Hematopoietic multipotent progenitor cell treated with erythropoietin and hydrocortisone succinate and interleukin-3 and kit ligand, for 15 days (in vitro differentiated cells): ENCODE measurements at regions not wholly inside any gene's neighbourhood (a gene's known extent, or its start where the extent isn't known, plus 50 kb on each side); places are given as distances from the start of the nearest gene placed in this dataset.

Experiments
- DNase-seq: peaks from one replicate; pipeline ENCODE4 v3.0.0-alpha.2; 2015; ENCODE audit warnings: low spot score

- no peak for DNase-seq
These were observed 734.3 kb upstream of the POT1 start for GRCh38 chr7:125663961-125664360.

GRCh38 chr7:125661677-125662076 lies 732.1 kb upstream of the POT1 start:
- no peak for DNase-seq

DNA sequence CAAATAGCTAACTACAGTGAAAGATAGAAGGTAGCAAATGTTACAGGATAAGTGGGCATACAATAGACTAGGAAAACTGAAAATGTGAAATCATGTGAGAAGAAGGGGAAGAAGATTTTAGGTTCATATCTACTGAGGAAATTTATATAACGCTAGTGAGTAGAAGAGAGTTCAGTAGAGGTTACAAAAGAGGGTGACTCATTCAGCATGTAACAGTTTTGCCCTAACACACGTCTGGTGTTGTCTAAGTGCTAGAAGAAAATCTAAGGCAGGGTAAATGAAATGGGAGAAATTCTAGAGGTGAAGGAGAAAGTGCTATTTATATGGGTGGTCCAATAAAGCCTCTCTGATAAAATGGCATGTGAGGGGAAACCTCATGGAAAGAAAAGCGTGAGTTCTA lies 731.4 kb upstream of the POT1 start:
- no peak for DNase-seq

DNA sequence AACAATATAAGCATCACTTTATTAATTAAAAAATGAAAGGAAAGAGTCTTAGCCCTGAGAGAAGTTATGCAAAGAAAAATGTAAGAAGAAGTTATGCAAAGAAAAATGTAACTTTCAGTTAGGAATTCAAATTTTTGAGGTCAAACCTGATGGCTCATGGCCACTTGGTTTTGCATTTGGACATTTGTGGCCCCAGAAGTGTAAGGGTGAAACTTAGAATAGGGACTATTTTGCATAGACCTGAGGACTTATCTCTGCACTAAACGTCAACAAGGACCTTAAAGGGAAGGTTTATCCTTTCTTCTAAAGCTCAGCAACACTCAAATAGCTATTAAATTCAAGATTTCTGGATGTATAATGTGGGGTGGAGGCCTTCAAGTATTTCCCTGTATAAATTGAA lies 724.5 kb upstream of the POT1 start:
- DNase-seq = no peak

DNA sequence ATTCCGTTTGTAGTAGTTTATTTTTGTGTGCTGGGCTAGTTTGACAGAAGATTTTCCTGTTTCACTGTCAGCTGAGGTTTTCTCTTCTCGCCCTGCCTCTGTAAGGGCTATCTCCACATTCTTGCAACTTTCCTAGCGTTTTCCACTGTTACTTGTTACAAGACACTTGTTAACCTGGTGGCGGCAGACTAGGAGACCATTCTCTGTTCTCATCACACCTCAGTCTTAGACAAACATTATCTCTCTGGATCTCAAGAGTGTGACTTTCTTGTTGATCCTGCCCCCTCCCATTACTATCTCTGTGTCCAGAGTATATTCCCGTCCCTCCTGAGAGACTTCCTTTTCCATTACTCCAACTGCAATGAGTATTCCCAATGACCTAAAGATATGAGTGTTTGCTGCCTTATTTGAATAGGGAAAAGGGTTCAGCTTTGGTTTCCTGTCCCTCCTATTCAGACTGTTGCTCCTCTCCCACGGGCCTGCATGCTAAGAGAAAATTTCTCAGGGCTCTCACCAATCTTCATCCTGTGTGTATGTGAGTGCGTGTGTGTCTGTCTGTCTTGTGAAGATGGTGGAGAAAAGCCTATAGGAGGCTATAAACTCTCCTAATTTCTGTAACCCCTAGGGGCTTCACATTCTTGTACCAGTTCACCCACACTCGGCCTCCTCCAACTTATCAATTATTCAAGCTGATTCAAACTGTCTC lies 722.4 kb upstream of the POT1 start:
- no peak for DNase-seq

DNA sequence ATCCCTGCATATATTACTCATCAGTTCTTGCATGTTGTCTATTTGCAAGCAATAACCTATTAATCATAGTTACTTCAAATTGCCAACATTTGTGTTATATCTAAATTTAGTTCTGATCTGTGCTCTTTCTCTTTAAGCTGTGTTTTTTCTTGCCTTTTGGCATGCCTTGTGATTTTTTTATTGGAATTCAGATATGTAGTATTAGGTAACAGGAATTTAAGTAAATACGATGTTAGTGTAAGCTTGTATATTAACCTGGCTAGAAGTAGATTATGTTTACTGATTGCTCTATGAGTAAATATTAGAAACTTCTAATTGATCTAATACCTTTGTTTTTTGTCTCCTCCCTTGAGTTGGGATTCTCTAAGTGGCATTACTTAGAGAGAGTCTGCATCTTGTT lies 718.9 kb upstream of the POT1 start:
- DNase-seq = no peak

- no peak for DNase-seq
These were observed 716.1 kb upstream of the POT1 start for GRCh38 chr7:125645770-125646169.

DNA sequence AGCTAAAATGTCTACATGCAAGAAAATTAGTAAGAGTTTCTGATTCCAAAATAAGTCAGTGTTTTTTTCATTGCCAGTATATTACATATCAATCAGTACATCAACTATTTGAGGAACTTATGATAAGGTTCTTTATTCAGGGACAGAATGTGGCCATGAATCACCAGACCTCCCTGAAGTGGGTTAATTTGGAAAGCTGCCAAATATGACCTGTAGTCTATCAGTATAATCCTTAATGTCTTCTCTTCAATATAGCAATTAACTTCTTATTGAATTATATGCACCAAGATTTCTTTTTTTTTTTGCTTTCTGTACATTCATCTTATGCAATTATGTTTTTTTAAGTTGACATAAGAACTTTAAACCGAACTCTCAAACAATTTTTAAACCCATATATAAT lies 714.5 kb upstream of the POT1 start:
- DNase-seq = no peak

DNA sequence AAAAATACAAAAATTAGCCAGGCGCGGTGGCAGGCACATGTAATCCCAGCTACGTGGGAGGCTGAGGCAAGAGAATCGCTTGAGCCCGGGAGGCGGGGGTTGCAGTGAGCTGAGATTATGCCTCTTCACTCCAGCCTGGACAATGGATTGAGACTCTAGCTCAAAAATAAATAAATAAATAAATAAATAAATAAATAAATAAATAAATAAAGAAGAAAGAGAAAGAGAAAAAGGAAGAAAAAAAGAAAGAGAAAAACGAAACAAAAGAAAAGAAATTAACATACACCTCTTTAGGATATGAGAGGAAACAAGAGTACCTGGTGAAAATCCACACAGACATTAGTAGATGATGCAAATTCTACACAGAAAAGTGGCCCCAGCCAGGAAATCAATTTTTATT lies 713.7 kb upstream of the POT1 start:
- DNase-seq = no peak

GRCh38 chr7:125641884-125642283 lies 712.3 kb upstream of the POT1 start:
- no peak for DNase-seq

GRCh38 chr7:125636320-125636962 lies 706.8 kb upstream of the POT1 start:
- DNase-seq = no peak

DNA sequence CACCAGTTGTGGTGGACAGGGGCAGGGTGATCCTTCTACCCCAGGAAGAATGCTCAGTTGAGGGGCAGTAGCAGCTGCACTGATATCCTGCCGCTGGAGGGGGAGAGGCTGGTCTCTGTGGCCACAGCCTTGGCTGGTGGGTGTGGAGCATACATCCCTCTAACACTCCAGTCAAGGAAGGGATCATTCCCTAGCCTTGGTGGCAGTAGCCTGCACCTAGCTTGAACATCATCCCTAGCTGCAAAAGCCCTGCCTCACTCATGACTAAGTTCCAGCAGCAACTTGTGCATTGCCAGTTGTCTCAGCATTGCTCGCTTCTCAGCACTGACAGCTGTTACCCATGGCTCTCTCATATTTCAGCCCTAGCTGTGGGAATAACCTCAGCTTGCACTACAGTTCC lies 688.9 kb upstream of the POT1 start:
- no peak for DNase-seq

DNA sequence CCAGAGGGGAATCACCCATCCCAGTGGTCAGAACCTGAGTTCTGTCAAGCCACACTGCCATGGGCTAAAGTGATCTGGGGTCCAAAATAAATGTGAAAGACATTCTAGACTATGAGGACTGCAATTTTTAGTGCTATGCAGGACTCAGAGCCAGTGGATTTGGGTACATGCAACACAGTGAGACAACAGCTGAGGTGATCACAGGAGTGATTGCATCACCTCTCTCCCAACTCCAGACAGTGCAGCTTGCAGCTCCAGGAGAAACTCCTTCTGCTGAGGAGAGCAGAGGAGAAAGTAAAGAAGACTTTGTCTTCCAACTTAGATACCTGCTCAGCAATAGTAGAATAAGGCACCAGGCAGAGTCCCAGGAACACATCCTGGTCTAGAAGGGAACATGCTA lies 682.0 kb upstream of the POT1 start:
- no peak for DNase-seq

DNA sequence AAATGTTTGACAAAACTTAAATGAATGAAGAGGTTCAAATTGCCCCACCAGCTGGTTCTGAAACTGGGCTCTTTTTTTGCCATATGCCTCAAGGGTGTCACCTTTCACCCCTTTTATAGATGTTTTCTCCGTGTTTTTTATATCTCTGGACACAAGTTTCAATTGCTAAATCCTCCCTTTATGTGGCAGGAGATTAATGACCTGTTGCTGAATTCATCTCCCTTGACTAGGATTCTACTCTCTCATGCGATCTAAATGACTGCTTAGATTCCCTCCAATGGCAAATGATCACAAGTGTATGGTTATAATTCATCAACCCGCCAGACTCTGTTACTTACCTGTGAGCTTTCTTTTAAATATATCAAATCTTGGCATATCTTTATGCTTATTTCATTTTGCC lies 677.0 kb upstream of the POT1 start:
- DNase-seq = no peak

- DNase-seq = no peak
These were observed 675.6 kb upstream of the POT1 start for GRCh38 chr7:125605241-125605640.

- no peak for DNase-seq
These were observed 672.8 kb upstream of the POT1 start for GRCh38 chr7:125602441-125602840.

DNA sequence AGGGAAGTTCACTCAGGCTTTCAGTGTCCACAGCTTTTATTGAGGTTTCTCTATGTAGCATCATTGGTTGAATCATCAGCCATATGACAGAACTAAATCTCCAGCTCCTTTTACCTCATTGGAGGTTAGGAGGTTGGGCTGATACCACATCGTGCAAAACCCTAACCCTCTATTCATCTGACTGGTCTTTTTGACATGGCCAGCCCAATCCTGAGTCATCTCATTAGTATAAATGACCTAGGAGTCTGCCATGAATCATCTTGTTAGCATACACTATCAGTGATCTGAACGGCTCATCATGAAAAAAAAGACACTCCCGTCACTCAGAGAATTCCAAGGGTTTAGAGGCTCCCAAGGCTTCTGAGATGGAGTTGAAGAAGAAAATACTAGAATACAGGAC lies 669.8 kb upstream of the POT1 start:
- no peak for DNase-seq

- no peak for DNase-seq
These were observed 662.7 kb upstream of the POT1 start for GRCh38 chr7:125592331-125592730.

GRCh38 chr7:125573126-125573525 lies 643.5 kb upstream of the POT1 start:
- no peak for DNase-seq

DNA sequence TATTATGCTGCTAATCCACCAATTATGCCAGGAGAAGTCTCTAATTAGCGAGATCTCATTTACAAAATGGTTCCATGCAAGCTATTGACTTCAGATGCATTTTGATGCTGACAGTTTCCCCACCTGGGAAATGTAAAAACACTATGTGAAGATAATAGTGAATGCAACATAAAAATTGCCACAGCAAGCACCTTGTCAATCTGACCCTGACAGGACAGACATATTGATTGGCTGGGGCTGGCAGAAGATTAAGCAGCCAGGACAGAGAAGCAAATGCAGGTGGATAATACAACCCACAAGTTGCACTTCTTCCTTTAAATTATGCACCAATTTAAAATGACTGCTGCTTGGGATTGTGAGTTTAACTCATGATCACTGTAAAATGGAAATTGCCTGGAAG lies 642.8 kb upstream of the POT1 start:
- no peak for DNase-seq

- DNase-seq = no peak
These were observed 639.2 kb upstream of the POT1 start for GRCh38 chr7:125568799-125569198.

- DNase-seq = no peak
These were observed 638.1 kb upstream of the POT1 start for GRCh38 chr7:125567686-125568085.

DNA sequence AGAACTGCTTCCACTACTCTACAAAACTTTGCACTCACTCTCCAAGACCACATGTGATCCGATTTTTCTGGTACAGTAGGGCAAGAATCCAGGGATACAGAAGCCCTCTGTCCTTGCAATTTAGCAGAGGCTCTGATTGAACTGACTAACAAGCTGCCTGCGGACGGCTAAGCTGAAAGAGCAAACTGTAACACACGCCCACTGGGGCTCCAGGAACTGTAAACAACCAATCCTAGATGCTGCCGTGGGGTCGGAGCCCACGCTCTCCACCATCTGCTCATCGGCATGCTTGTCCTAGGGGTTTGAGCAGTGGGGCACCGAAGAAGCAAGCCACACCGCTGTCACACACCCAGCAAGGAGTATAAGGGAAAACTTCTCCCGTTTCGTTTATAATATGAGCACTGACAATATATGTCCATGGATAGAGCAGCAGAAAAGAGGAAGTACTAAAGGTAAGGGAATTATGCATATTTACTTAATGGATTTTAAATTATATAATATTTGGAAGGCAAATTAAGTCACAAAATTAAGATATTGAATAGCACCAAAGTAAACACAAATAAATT lies 634.4 kb upstream of the POT1 start:
- DNase-seq = no peak

DNA sequence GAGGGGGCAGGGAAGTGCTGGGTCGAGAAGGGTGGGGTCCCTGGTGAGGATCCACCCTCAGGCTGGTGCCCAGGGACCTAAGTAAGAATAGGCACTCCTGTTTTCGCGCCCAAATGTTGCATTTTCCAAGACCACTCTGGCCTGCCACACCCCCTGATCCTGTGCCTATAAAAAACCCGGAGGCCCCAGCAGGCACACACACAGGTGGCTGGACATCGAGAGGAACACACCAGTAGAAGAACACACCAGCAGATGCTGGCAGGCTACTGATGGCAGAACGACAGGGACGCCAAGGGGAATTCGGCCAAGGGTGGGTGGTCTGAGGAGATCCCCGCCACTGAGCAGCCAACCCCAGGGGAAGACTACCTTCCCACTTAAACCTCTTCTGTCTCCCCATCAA lies 633.9 kb upstream of the POT1 start:
- DNase-seq = no peak
